Fibroblast of lung (primary cell): ENCODE measurements at regions not wholly inside any gene's neighbourhood (a gene's known extent, or its start where the extent isn't known, plus 50 kb on each side); places are given as distances from the start of the nearest gene placed in this dataset.

Source experiments
- CTCF ChIP-seq, 2 donors: IDR thresholded peaks in 1 of 2; conservative IDR thresholded peaks in 1 of 2; 1 replicate in 1 of 2; 2 replicates in 1 of 2; pipeline ENCODE4 v1.5.1; 2011 to 2012; ENCODE audit warnings: low read length in 2 of 2, control low read depth in 1 of 2, inconsistent platforms in 1 of 2, low read depth in 1 of 2, mild to moderate bottlenecking in 1 of 2
- EZH2 ChIP-seq: IDR thresholded peaks from 2 replicates; pipeline ENCODE4 v1.5.1; 2012; ENCODE audit warnings: low read length, control low read depth, mild to moderate bottlenecking; ENCODE audit errors: missing control alignments

- TF ChIP-seq CTCF (conservative IDR thresholded peaks at IDR 0.05 in 1 of 2, IDR thresholded peaks at IDR 0.05 in 1 of 2; ENCODE audit: low read depth in 1 of 2, low read length in 2 of 2) = no peak
- no peak for TF ChIP-seq EZH2
Observed at GRCh38 chr9:90423661-90424193, 218.9 kb downstream of the DIRAS2 start.
